Endothelial cell of umbilical vein (primary cell): ENCODE measurements at regions not wholly inside any gene's neighbourhood (a gene's known extent, or its start where the extent isn't known, plus 50 kb on each side); places are given as distances from the start of the nearest gene placed in this dataset.

ENCODE experiments used
- BruUV-seq: library from RNA; stranded (reverse); fragments of 400-500 nt; replicated peaks from 2 replicates; lab custom pipeline; 2021; lab: Mats Ljungman, UMichigan
- CTCF ChIA-PET: fragments of 300-600, 350-600 bp; sonication (Branson Sonifier 250); formaldehyde crosslinking; loops from one replicate; lab custom pipeline; 2021; ENCODE audit warnings: antibody characterized with exemption, inconsistent platforms; lab: Charles Lee
- POLR2A ChIA-PET: fragments of 300-600, 350-600 bp; sonication (Branson Sonifier 250); formaldehyde crosslinking; loops from one replicate; lab custom pipeline; 2021; ENCODE audit warnings: antibody characterized with exemption, inconsistent platforms; lab: Charles Lee
- DNase-seq: peaks from one replicate; pipeline ENCODE4 v3.0.0-alpha.2; 2011; ENCODE audit warnings: low read depth, low spot score
- FAIRE-seq: peaks from 2 replicates; lab custom pipeline; 2011; peaks lifted over from hg19 to GRCh38; lab: Jason Lieb, UNC
- H2AFZ ChIP-seq: 2 replicates; pipeline ENCODE4 v1.6.0; 2012; ENCODE audit warnings: low read depth, low read length, control low read depth, inconsistent platforms
- H3K27ac ChIP-seq: 2 replicates; pipeline ENCODE4 v1.5.1; 2011; ENCODE audit warnings: low read depth, mild to moderate bottlenecking, control low read depth, low read length, moderate library complexity; ENCODE audit not compliant: insufficient read depth
- H3K27me3 ChIP-seq, 2 experiments: 2 replicates each; pipeline versions ENCODE4 v1.6.0 to v1.6.1; 2011; ENCODE audit warnings: low read length in 2 of 2, mixed read lengths in 1 of 2; ENCODE audit not compliant: control insufficient read depth in 2 of 2, insufficient read depth in 2 of 2
- H3K36me3 ChIP-seq, 2 experiments: 2 replicates in 1 of 2; 3 replicates in 1 of 2; pipeline ENCODE4 v1.5.1; 2011; ENCODE audit warnings: low read length in 2 of 2, mild to moderate bottlenecking in 1 of 2, moderate library complexity in 1 of 2; ENCODE audit not compliant: control insufficient read depth in 2 of 2, insufficient read depth in 2 of 2; ENCODE audit errors: extremely low read depth in 1 of 2
- H3K4me1 ChIP-seq: 3 replicates; pipeline ENCODE4 v1.5.1; 2011; ENCODE audit warnings: mild to moderate bottlenecking, low read length; ENCODE audit not compliant: control insufficient read depth, insufficient read depth; ENCODE audit errors: extremely low read depth
- H3K4me2 ChIP-seq: 2 replicates; pipeline ENCODE4 v1.6.1; 2011; ENCODE audit warnings: low read length, control low read depth, mixed read lengths; ENCODE audit not compliant: insufficient read depth
- H3K4me3 ChIP-seq, 3 experiments: fragments of 200-600 bp in 1 of 3; sonication (generic), shearing (Covaris generic) in 1 of 3; replicated peaks in 1 of 3; 2 replicates each; pipeline ENCODE4 v1.5.1; 2011 to 2016; ENCODE audit warnings: control low read depth in 3 of 3, low read length in 3 of 3, mild to moderate bottlenecking in 2 of 3, inconsistent platforms in 1 of 3, low read depth in 1 of 3, moderate library complexity in 1 of 3; ENCODE audit not compliant: insufficient read depth in 1 of 3
- H3K79me2 ChIP-seq: 2 replicates; pipeline ENCODE4 v1.6.0; 2012; ENCODE audit warnings: low read length, inconsistent platforms; ENCODE audit not compliant: control insufficient read depth, insufficient read depth
- H3K9ac ChIP-seq: replicated peaks from 2 replicates; pipeline ENCODE3; 2011; ENCODE audit warnings: low read length, control low read depth; ENCODE audit not compliant: insufficient read depth; ENCODE audit errors: extremely low read depth
- H3K9me1 ChIP-seq: replicated peaks from 3 replicates; pipeline ENCODE4 v1.6.0; 2011; ENCODE audit warnings: mild to moderate bottlenecking, low read length; ENCODE audit not compliant: control insufficient read depth, insufficient read depth; ENCODE audit errors: extremely low read depth
- H3K9me3 ChIP-seq: replicated peaks from 2 replicates; pipeline ENCODE4 v1.5.1; 2012; ENCODE audit warnings: low read length, inconsistent platforms; ENCODE audit not compliant: control insufficient read depth, insufficient read depth
- H4K20me1 ChIP-seq: replicated peaks from 2 replicates; pipeline ENCODE3; 2011; ENCODE audit warnings: mild to moderate bottlenecking, low read length; ENCODE audit not compliant: control insufficient read depth, insufficient read depth; ENCODE audit errors: extremely low read depth
- EZH2 ChIP-seq: IDR thresholded peaks from 2 replicates; pipeline ENCODE4 v1.6.1; 2012; ENCODE audit warnings: borderline replicate concordance, low read depth, mild to moderate bottlenecking, moderate library complexity, low read length, inconsistent platforms; ENCODE audit not compliant: severe bottlenecking
- FOS ChIP-seq: IDR thresholded peaks from 2 replicates; pipeline ENCODE4 v1.6.1; 2011; ENCODE audit warnings: mild to moderate bottlenecking, low read length, moderate library complexity, borderline replicate concordance; ENCODE audit not compliant: insufficient read depth
- GATA2 ChIP-seq: IDR thresholded peaks from 2 replicates; pipeline ENCODE4 v1.7.0; 2011; ENCODE audit warnings: low read depth, mild to moderate bottlenecking, moderate library complexity, mixed read lengths, low read length; ENCODE audit not compliant: insufficient read length, insufficient read depth
- JUN ChIP-seq: IDR thresholded peaks from 2 replicates; pipeline ENCODE4 v1.6.1; 2011; ENCODE audit warnings: borderline replicate concordance, low read depth; ENCODE audit not compliant: insufficient read length, insufficient read depth
- MAX ChIP-seq: IDR thresholded peaks from 2 replicates; pipeline ENCODE4 v1.6.1; 2011; ENCODE audit not compliant: insufficient read depth, insufficient read length
- MYC ChIP-seq: IDR thresholded peaks from one replicate; pipeline ENCODE4 v1.6.1; 2011; ENCODE audit warnings: mild to moderate bottlenecking, low read depth, low read length
- POLR2A ChIP-seq: IDR thresholded peaks from 2 replicates; pipeline ENCODE4 v1.6.1; 2012; ENCODE audit warnings: low read depth, mild to moderate bottlenecking, control low read depth, low read length
- POLR2AphosphoS5 ChIP-seq: IDR thresholded peaks from 2 replicates; pipeline ENCODE4 v1.6.1; 2012; ENCODE audit warnings: low read depth, mild to moderate bottlenecking, control low read depth, low read length, moderate library complexity; ENCODE audit not compliant: insufficient read depth
- dilution Hi-C: fragments of 300-500 bp; cut with MboI; formaldehyde crosslinking; loops from one replicate; pipeline ENCODE4 v1.15.0; 2019; ENCODE audit warnings: low sequenced_read_pairs; ENCODE audit not compliant: extremely low pct_ligation_motif_present
- intact Hi-C: fragments of 100-400 bp; cut with micrococcal nuclease; formaldehyde crosslinking; loops from one replicate; pipeline ENCODE4 v1.10.0; 2022
- TF ChIP-seq, protein P1 (sequence below), 2 donors: IDR thresholded peaks; 1 replicate in 1 of 2; 2 replicates in 1 of 2; pipeline ENCODE4 v1.5.1; 2011; ENCODE audit warnings: low read length in 2 of 2, mild to moderate bottlenecking in 2 of 2, moderate library complexity in 2 of 2, control low read depth in 1 of 2, inconsistent platforms in 1 of 2, low read depth in 1 of 2; ENCODE audit not compliant: insufficient read depth in 1 of 2; ENCODE audit errors: extremely low read depth in 1 of 2

DNA sequence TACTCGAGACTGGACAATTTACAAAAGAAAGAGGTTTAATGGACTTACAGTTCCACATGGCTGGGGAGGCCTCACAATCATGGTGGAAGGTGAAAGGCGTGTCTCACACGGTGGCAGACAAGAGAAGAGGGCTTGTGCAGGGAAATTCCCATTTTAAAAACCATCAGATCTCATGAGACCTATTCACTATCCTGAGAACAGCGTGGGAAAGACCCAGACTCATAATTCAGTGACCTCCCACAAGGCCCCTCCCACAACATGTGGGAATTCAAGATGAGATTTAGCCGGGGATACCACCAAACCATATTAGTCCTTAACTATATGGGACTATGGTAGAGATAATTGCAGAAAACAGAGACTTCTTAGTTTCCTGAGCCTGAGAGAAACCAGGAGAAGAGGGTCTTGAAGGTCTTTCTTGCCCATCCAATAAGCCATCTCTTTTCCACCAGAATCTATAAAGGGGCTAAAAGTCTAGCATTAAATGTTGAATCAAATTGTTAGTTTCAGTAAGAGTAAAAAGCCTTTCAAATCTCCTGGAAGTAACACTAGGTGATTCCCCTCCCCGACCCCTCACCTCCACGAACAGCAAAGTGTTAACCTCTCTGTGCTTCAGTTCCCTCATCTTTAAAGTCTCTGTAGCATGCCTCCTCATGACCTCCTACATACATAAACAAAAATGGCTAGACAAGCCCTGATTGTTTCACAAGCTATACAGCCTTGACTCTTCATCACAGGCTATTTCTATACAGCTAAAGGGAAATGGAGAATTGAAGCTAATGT, 259.1 kb downstream of the TMEM167A start:
- POLR2A ChIA-PET: no interaction called here
- H2AFZ ChIP-seq: no peak overlapping the region
- BruUV-seq: no TSS peak
- H3K27me3 ChIP-seq: no peaks in the 10 kb centered on the region
- no peak overlapping the region for H3K27ac ChIP-seq
- no peak overlapping the region for H3K4me3 ChIP-seq
- dilution Hi-C loops (no loop called here), intact Hi-C loops (no loop called here)
- H3K79me2 ChIP-seq: no peaks in the 10 kb centered on the region
- H3K9me1 ChIP-seq: no peaks in the 10 kb centered on the region
- no peaks in the 10 kb centered on the region for H3K4me1 ChIP-seq
- CTCF ChIA-PET: no interaction called here
- no peak overlapping the region for H3K9ac ChIP-seq
- no peaks in the 10 kb centered on the region for H3K9me3 ChIP-seq
- FAIRE-seq: no peak
- H3K36me3 ChIP-seq: no peaks in the 10 kb centered on the region
- H4K20me1 ChIP-seq: no peaks in the 10 kb centered on the region
- TF ChIP-seq GATA2 (no peak), POLR2A (no peak), POLR2AphosphoS5 (no peak), MAX (no peak), FOS (no peak), JUN (no peak), EZH2 (no peak), MYC (no peak)
- TF ChIP-seq, protein P1, sequence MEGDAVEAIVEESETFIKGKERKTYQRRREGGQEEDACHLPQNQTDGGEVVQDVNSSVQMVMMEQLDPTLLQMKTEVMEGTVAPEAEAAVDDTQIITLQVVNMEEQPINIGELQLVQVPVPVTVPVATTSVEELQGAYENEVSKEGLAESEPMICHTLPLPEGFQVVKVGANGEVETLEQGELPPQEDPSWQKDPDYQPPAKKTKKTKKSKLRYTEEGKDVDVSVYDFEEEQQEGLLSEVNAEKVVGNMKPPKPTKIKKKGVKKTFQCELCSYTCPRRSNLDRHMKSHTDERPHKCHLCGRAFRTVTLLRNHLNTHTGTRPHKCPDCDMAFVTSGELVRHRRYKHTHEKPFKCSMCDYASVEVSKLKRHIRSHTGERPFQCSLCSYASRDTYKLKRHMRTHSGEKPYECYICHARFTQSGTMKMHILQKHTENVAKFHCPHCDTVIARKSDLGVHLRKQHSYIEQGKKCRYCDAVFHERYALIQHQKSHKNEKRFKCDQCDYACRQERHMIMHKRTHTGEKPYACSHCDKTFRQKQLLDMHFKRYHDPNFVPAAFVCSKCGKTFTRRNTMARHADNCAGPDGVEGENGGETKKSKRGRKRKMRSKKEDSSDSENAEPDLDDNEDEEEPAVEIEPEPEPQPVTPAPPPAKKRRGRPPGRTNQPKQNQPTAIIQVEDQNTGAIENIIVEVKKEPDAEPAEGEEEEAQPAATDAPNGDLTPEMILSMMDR (IDR thresholded peaks at IDR 0.05; ENCODE audit: extremely low read depth in 1 of 2, insufficient read depth in 1 of 2, low read depth in 1 of 2, low read length in 2 of 2): no peak
- no peak for DNase-seq
- no peak overlapping the region for H3K4me2 ChIP-seq
